ENCODE measurements at regions not wholly inside any gene's neighbourhood (a gene's known extent, or its start where the extent isn't known, plus 50 kb on each side); places are given as distances from the start of the nearest gene placed in this dataset.

GRCh38 chr7:12066004-12066403 lies 145.1 kb upstream of the TMEM106B start:
- TF ChIP-seq EZH2 (IDR thresholded peaks at IDR 0.05; ENCODE audit: borderline replicate concordance, low read length): no peak
- TF ChIP-seq, protein P1, sequence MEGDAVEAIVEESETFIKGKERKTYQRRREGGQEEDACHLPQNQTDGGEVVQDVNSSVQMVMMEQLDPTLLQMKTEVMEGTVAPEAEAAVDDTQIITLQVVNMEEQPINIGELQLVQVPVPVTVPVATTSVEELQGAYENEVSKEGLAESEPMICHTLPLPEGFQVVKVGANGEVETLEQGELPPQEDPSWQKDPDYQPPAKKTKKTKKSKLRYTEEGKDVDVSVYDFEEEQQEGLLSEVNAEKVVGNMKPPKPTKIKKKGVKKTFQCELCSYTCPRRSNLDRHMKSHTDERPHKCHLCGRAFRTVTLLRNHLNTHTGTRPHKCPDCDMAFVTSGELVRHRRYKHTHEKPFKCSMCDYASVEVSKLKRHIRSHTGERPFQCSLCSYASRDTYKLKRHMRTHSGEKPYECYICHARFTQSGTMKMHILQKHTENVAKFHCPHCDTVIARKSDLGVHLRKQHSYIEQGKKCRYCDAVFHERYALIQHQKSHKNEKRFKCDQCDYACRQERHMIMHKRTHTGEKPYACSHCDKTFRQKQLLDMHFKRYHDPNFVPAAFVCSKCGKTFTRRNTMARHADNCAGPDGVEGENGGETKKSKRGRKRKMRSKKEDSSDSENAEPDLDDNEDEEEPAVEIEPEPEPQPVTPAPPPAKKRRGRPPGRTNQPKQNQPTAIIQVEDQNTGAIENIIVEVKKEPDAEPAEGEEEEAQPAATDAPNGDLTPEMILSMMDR (conservative IDR thresholded peaks at IDR 0.05 in 1 of 2, IDR thresholded peaks at IDR 0.05 in 1 of 2; ENCODE audit: extremely low read depth in 1 of 2, insufficient read depth in 1 of 2, low read depth in 1 of 2, low read length in 2 of 2): no peak
